ENCODE measurements at regions not wholly inside any gene's neighbourhood (a gene's known extent, or its start where the extent isn't known, plus 50 kb on each side); places are given as distances from the start of the nearest gene placed in this dataset.
"Not testable (repeated sequence)": the region's sequence is repeated elsewhere in the genome, so short reads cannot be mapped to it uniquely, and the experiment has no call there.

- not testable (repeated sequence) for TF ChIP-seq EZH2 (IDR thresholded peaks at IDR 0.05); POLR2AphosphoS5 (IDR thresholded peaks at IDR 0.05; ENCODE audit: borderline replicate concordance, low read depth, low read length)
Observed at GRCh38 chr13:18837986-18838629, 343.5 kb downstream of the TUBA3C start.

Measured in SK-N-MC (cell line).